Activated CD4-positive, alpha-beta T cell treated with anti-CD3 and anti-CD28 coated beads, Interleukin-2, amount 10 ng/mL, durations not matched to agents 24 days and 14 days (primary cell): ENCODE measurements at regions not wholly inside any gene's neighbourhood (a gene's known extent, or its start where the extent isn't known, plus 50 kb on each side); places are given as distances from the start of the nearest gene placed in this dataset.

Experiments
- DNase-seq: peaks from one replicate; pipeline ENCODE4 v3.0.0; 2022
- H3K27ac Mint-ChIP-seq: one replicate; pipeline ENCODE4 v1.8.0; 2022; ENCODE audit warnings: mild to moderate bottlenecking, mixed read lengths
- H3K27me3 Mint-ChIP-seq: one replicate; pipeline ENCODE4 v1.8.0; 2022; ENCODE audit warnings: mixed read lengths
- H3K36me3 Mint-ChIP-seq: one replicate; pipeline ENCODE4 v1.8.0; 2022; ENCODE audit warnings: low read depth, mild to moderate bottlenecking, mixed read lengths
- H3K4me1 Mint-ChIP-seq: one replicate; pipeline ENCODE4 v1.8.0; 2021; ENCODE audit warnings: mixed read lengths
- H3K4me3 Mint-ChIP-seq: one replicate; pipeline ENCODE4 v1.8.0; 2022; ENCODE audit warnings: mild to moderate bottlenecking, moderate library complexity, mixed read lengths
- H3K9me3 Mint-ChIP-seq: one replicate; pipeline ENCODE4 v1.8.0; 2021; ENCODE audit warnings: mixed read lengths
- intact Hi-C: fragments of 100-400 bp; cut with micrococcal nuclease; formaldehyde crosslinking; loops from one replicate; pipeline ENCODE4 v1.15.1; 2023

DNA sequence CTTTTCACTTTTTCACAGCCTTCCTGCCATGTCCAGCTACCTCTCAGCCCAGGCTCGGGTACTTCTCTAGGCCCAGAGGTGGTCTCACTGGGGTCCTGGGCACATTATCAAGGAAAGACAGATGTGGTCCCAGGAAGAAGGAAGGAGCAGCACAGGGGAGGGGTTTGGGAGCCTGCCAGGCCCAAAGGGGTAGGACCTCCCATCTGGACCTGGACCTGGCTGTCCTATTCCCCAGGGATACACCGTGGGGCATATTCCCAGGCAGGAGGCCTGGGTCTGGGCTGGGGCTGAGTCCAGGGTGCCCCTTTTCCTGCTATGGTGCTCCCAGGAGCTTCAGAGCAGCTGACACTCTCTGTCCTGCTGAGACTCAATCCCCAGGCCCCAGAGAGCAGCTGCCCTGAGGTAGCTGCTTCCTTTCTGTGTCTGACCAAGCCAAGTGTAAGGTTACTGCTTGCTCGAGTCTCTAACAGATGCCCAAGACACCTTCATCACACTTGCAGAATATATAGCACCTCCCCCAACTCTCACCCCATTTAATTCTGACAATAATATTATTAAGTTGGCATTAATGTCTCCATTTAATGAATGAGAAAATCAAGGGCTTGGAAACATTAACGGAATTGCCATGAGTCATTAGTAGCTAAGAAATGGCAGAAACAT lies 232.0 kb downstream of the BUD13 start:
- intact Hi-C loops: no loop called here
- Mint-ChIP-seq H3K4me1 (no peaks in the 10 kb centered on the region), H3K4me3 (no peak overlapping the region), H3K27me3 (no peaks in the 10 kb centered on the region), H3K36me3 (no peaks in the 10 kb centered on the region), H3K9me3 (no peaks in the 10 kb centered on the region), H3K27ac (no peak overlapping the region)
- DNase-seq: no peak

DNA sequence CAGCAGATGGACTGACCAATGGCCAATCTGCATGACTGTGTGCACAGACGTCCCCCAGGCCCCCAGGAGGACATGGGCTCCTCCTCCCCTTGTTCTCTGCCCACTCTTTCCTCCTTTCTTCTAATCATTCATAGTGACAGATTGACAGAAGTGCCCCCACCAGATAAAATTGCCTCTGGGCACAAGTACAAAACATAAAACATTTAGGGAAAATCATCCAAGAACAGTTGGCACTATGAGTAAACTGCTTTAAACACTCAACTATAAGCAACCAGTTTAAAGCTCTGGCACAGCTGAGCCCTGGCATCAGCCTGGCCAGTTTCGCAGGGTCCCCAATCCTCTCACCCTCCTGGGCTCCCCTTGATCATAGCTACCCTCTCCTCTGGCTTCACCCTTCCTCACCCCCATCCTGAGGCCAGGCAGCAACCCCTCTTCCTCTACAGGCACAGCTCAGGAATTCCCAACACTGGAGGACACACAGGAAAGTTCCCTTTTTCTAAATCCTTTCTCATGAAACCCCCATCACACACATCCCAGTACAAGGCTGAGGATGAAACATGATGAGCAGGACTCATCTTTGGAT lies 232.9 kb downstream of the BUD13 start:
- intact Hi-C loops: no loop called here
- DNase-seq: no peak
- no peaks in the 10 kb centered on the region for H3K27me3 Mint-ChIP-seq
- no peak overlapping the region for H3K4me3 Mint-ChIP-seq
- H3K27ac Mint-ChIP-seq: no peak overlapping the region
- H3K4me1 Mint-ChIP-seq: no peaks in the 10 kb centered on the region
- H3K9me3 Mint-ChIP-seq: no peaks in the 10 kb centered on the region
- no peaks in the 10 kb centered on the region for H3K36me3 Mint-ChIP-seq

DNA sequence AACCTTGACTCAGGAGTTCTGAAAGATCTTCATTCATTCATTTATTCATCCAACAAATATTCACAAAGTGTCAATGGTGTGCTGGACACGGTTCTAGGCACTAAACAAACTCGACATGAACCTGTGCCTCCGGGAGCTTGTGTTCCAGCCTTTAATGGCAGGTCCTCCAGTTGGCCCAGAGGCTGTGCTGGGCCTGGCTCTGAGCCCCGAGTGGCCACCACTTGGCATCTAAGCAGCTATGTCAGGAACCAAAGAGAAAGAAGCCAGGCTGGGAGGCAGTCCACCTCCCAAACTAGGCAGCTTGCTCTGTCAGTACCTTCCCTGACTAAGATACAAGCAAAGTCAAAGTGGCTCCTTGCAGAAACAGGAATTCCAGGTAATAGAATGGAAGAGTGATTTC lies 233.6 kb downstream of the BUD13 start:
- no peaks in the 10 kb centered on the region for H3K4me1 Mint-ChIP-seq
- H3K27ac Mint-ChIP-seq: no peak overlapping the region
- H3K9me3 Mint-ChIP-seq: no peaks in the 10 kb centered on the region
- H3K36me3 Mint-ChIP-seq: no peaks in the 10 kb centered on the region
- intact Hi-C loops: no loop called here
- no peak for DNase-seq
- no peaks in the 10 kb centered on the region for H3K27me3 Mint-ChIP-seq
- H3K4me3 Mint-ChIP-seq: no peak overlapping the region

DNA sequence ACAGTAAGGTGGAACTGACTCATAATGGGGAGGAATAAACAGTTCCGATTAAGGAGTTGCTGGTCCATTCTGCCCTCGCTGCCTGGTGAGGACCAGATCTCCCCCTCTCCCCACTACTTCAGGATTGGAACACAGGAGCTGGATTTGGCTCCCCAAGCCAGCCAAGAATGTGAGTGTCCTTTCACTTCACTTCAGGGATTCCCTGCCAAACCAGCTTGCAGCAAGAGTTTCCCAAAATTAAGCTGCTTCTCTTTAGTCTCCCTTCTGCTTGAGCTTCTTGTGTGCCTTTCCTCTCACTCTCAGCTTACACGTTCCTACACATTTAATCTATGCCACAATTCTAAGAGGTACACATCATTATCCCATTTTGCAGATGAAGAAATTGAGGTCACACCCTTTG lies 234.1 kb downstream of the BUD13 start:
- no peaks in the 10 kb centered on the region for H3K4me1 Mint-ChIP-seq
- H3K27ac Mint-ChIP-seq: no peak overlapping the region

DNA sequence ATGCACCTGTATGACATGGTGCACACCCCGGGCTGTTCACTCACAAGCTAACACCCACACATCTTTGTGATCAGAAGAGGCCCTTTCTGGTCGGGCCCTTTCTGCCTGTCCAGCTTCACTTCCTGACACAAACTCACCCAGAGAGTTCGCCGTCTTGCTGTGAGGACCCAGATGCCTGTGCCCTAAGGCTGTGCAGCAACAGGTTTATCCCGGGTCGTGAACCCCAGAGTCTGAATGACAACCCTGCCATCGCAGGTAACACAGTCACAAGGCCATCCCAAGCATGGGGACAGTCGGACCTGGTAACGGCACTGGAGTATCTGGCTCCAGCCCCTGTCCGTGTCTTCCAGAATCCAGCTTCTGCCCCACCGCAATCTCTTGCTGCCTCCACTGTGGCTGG lies 235.1 kb downstream of the BUD13 start:
- no peaks in the 10 kb centered on the region for H3K4me1 Mint-ChIP-seq
- intact Hi-C loops: no loop called here
- H3K27ac Mint-ChIP-seq: no peak overlapping the region
- H3K9me3 Mint-ChIP-seq: no peaks in the 10 kb centered on the region
- H3K4me3 Mint-ChIP-seq: no peak overlapping the region
- no peaks in the 10 kb centered on the region for H3K27me3 Mint-ChIP-seq
- H3K36me3 Mint-ChIP-seq: no peaks in the 10 kb centered on the region
- DNase-seq: no peak

More for the DNA sequence above, 234.1 kb downstream of the BUD13 start:
- no peaks in the 10 kb centered on the region for H3K9me3 Mint-ChIP-seq
- H3K27me3 Mint-ChIP-seq: no peaks in the 10 kb centered on the region
- no peak overlapping the region for H3K4me3 Mint-ChIP-seq
- DNase-seq: no peak
- H3K36me3 Mint-ChIP-seq: no peaks in the 10 kb centered on the region
- intact Hi-C loops: no loop called here

DNA sequence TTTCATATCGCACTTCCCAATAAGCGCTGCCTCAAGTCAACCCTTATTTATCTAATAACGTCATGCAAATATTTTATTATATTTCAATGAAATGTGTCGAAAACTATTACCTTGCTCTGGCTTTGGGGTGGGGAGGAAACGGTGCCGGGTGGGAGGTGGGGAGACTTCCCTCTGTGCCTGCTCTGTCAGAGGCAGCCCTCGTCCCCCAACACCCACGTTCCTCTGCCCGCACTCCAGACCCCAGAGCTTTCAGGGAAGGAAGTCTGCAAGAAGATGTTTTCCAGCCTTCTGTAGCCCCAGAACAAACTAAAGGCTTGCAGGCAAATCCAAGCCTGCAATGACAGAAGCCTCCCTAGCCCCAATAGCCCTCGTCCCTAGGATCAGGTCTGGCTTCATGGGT lies 235.7 kb downstream of the BUD13 start:
- H3K27me3 Mint-ChIP-seq: no peaks in the 10 kb centered on the region
- no peaks in the 10 kb centered on the region for H3K9me3 Mint-ChIP-seq
- no peak for DNase-seq
- intact Hi-C loops: no loop called here
- H3K27ac Mint-ChIP-seq: no peak overlapping the region
- no peak overlapping the region for H3K4me3 Mint-ChIP-seq
- no peaks in the 10 kb centered on the region for H3K36me3 Mint-ChIP-seq
- no peaks in the 10 kb centered on the region for H3K4me1 Mint-ChIP-seq

DNA sequence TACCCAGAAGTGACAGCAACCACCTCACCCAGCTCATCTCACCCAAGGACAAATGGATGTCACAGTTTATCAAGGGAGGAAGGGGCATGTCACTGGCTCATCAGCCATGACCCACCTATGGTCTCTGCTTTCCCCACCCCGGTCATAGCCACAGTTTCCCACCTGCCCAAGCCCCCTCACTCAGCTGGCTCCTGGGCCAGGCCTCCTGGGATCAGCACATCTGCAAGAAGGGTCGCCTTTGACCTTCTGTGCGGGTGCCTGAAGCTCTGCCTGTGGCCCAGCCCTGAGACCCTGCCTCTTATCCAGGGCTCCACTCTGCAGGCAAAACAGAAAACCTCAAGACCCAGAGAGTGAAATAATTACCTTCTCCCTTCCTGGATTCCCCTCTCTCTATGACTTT lies 236.4 kb downstream of the BUD13 start:
- intact Hi-C loops: no loop called here
- H3K27ac Mint-ChIP-seq: no peak overlapping the region
- no peaks in the 10 kb centered on the region for H3K4me1 Mint-ChIP-seq
- peaks cover 3% of the 10 kb centered on the region for H3K27me3 Mint-ChIP-seq
- no peaks in the 10 kb centered on the region for H3K36me3 Mint-ChIP-seq
- no peaks in the 10 kb centered on the region for H3K9me3 Mint-ChIP-seq
- DNase-seq: no peak
- H3K4me3 Mint-ChIP-seq: no peak overlapping the region

DNA sequence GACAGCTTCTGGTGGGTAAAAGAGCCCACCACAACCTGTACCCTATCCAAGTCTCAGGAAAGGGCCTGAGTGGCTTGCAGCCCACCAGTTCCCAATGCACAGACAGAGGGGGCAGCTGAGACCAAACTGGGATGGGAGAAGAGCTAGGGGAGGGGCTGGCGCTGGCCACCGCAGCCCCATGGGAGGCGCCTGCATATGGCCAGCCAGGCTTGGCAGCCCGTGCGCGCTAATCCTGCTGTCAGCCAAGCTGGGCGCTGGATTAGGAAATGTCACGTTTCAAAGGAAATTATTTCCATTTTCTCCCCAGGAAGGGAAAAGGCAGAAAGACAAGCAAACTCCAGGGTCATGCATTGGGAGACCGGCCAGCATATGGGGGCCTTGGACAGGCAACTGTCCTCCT lies 236.8 kb downstream of the BUD13 start:
- Mint-ChIP-seq H3K4me3 (no peak overlapping the region), H3K27me3 (peaks cover 4% of the 10 kb centered on the region), H3K9me3 (no peaks in the 10 kb centered on the region), H3K36me3 (no peaks in the 10 kb centered on the region), H3K4me1 (no peaks in the 10 kb centered on the region), H3K27ac (no peak overlapping the region)
- DNase-seq: no peak
- intact Hi-C loops: no loop called here

DNA sequence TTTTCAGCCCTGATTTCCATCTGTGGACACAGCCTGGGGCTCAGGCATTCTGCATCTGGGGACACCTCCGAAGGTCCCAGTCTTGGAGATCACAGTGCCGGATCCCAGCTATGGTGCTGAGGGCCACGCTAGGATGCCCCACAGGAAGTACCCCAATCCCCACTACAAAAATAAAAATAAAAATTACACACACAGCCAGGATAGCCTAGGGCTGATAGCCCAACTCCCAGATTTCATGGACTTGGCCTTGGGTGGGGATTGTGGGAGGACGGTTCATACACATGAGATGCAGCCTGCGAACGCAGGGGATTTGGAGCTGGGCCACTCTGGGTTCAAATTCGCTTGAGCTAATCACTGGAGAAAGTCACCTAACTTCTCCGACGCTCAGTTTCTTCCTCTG lies 237.7 kb downstream of the BUD13 start:
- Mint-ChIP-seq H3K27me3 (peaks cover 10% of the 10 kb centered on the region), H3K27ac (no peak overlapping the region), H3K4me3 (no peak overlapping the region), H3K9me3 (peaks cover 3% of the 10 kb centered on the region), H3K4me1 (no peaks in the 10 kb centered on the region), H3K36me3 (no peaks in the 10 kb centered on the region)
- DNase-seq: no peak
- intact Hi-C loops: no loop called here

DNA sequence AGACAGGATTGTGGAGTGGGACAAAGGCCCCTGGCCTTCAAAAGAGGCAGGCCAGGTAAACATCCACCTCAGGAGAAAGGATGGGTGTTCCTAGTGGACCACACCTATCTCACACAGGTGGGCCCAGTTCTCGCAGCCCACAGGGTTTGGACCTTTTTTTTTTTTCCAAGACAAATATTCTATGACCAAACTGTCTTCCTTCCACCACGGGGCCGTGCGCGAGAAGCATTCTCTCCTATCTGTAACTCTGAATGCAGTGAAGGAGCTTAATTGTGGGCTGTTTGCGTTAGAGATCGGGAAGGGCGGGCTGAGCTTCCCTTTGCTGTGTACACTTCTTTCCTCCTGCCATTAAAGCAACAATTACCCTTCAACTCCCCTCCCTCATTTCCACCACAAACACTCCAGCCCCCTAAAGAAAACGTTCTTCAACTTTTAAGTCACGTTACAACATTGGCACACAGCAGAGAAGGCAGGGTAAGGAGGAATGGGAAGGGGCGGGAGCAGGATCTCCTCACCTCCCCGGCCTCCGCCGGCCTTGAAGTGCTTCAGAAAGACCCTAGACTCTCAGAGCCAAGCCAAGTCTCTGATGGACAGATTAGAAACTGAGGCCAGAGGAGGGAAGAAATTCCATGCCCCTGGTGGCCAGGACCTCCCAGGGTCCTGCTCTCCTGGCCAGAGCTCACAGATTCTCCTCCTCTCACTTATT lies 238.4 kb downstream of the BUD13 start:
- H3K4me1 Mint-ChIP-seq: no peaks in the 10 kb centered on the region
- H3K27ac Mint-ChIP-seq: no peak overlapping the region
- H3K27me3 Mint-ChIP-seq: peaks cover 10% of the 10 kb centered on the region
- no peak overlapping the region for H3K4me3 Mint-ChIP-seq
- no peak for DNase-seq
- intact Hi-C loops: no loop called here
- H3K36me3 Mint-ChIP-seq: no peaks in the 10 kb centered on the region
- peaks cover 3% of the 10 kb centered on the region for H3K9me3 Mint-ChIP-seq

DNA sequence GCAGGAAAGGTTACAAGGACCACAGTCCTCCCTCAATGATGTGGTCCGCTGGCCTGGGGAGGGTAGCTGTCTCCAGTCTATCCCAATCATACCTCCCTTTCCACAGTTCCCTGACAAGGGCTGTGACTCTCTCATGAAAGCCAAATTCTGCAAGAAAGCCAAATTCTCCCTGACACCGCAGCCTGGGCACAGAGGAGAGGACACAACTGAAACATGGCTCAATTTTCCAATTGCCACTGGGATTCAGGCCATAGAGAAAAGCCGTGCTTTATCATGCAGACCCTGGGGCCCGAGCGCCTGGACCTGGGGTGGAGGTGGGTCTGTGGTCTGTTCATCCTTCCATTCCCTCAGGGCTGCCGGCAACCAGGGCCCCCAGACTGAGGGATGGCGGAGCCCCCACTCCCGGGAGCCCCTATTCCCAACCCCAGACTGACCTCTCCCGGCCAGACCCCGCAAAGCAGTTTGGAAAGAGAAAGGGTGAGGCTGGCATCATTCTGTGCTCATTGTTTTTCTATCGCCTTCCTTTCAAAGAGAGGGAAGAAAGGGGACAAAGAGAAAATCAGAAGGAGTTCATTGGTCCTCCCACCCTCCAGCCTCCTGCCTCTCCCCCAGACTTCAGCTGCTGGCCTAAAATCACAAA lies 239.5 kb downstream of the BUD13 start:
- Mint-ChIP-seq H3K4me3 (no peak overlapping the region), H3K9me3 (peaks cover 3% of the 10 kb centered on the region), H3K27me3 (peaks cover 10% of the 10 kb centered on the region), H3K36me3 (no peaks in the 10 kb centered on the region), H3K4me1 (no peaks in the 10 kb centered on the region), H3K27ac (no peak overlapping the region)
- intact Hi-C loops: no loop called here
- no peak for DNase-seq

DNA sequence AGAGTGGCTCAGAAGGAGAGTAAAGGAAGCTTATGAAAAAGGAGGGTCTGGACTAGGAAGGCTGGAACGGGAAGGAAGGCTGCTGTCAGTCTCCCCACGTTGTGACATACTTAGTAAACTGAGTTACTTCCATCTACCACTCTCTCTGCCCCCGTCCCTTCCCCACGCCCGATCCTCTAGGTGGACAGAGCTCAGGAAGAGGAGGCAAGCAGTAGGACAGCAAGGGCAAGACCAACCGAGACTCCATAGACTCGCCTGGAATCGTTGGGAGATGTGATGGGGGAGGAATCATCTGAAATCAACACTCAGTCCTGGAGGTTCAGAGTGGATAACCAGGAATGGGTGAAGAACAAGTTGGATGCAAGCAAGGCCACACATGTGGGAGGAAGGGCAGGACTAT lies 240.7 kb downstream of the BUD13 start:
- no peak overlapping the region for H3K4me3 Mint-ChIP-seq
- intact Hi-C loops: no loop called here
- peaks cover 3% of the 10 kb centered on the region for H3K9me3 Mint-ChIP-seq
- no peak overlapping the region for H3K27ac Mint-ChIP-seq
- H3K4me1 Mint-ChIP-seq: no peaks in the 10 kb centered on the region
- DNase-seq: no peak
- H3K27me3 Mint-ChIP-seq: peaks cover 10% of the 10 kb centered on the region
- H3K36me3 Mint-ChIP-seq: no peaks in the 10 kb centered on the region

DNA sequence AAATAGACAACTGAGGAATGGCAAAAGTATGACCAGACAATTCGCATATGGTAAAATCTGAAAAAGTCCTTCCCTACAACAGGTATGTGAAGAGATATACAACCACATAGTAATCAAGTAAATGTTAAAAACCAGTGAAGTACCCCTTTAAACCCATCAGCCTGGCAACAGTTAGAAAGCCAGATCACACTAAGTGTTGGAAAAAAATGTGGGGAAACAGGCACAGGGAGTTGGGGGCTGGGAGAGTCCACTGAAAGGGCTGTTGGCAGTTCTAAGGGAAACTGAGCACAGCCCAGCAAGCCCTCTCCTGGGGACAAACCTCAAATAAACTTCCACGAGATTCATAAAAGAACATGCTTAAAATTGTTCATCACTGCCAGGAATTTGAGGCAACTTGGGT lies 242.1 kb downstream of the BUD13 start:
- no peak overlapping the region for H3K27ac Mint-ChIP-seq
- intact Hi-C loops: no loop called here
- peaks cover 10% of the 10 kb centered on the region for H3K27me3 Mint-ChIP-seq
- peaks cover 3% of the 10 kb centered on the region for H3K9me3 Mint-ChIP-seq
- H3K4me3 Mint-ChIP-seq: no peak overlapping the region
- no peak for DNase-seq
- H3K36me3 Mint-ChIP-seq: no peaks in the 10 kb centered on the region
- no peaks in the 10 kb centered on the region for H3K4me1 Mint-ChIP-seq

DNA sequence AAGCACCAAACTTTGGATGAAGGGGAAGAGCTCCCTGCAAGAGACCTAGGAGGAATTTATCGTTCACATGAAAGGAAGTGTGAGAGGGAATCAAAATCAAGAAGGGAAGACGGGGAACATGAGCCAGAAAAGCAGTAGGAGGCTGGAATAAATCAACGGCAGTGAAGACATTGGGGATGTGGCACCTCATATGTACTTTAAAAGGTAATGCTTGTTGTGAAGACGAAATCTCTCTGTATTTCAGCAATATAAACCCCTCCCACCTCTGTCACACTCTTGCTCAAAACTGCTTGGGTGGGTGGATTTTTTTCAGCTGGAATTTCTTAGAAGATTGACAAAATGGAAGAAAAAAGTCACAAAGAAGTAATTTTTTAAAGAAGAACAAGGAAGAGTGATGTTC lies 243.5 kb downstream of the BUD13 start:
- no peak overlapping the region for H3K27ac Mint-ChIP-seq
- H3K9me3 Mint-ChIP-seq: peaks cover 3% of the 10 kb centered on the region
- intact Hi-C loops: no loop called here
- no peak for DNase-seq
- H3K4me3 Mint-ChIP-seq: no peak overlapping the region
- H3K36me3 Mint-ChIP-seq: no peaks in the 10 kb centered on the region
- no peaks in the 10 kb centered on the region for H3K4me1 Mint-ChIP-seq
- H3K27me3 Mint-ChIP-seq: peaks cover 10% of the 10 kb centered on the region
